GM19463 (cell line): ENCODE measurements at regions not wholly inside any gene's neighbourhood (a gene's known extent, or its start where the extent isn't known, plus 50 kb on each side); places are given as distances from the start of the nearest gene placed in this dataset.

Source experiments
- ATAC-seq: cut with Tn5 transposase; IDR thresholded peaks from one replicate; pipeline ENCODE4 v1.9.1; 2021; ENCODE audit warnings: mild to moderate bottlenecking, moderate library complexity; ENCODE audit not compliant: unreplicated experiment

DNA sequence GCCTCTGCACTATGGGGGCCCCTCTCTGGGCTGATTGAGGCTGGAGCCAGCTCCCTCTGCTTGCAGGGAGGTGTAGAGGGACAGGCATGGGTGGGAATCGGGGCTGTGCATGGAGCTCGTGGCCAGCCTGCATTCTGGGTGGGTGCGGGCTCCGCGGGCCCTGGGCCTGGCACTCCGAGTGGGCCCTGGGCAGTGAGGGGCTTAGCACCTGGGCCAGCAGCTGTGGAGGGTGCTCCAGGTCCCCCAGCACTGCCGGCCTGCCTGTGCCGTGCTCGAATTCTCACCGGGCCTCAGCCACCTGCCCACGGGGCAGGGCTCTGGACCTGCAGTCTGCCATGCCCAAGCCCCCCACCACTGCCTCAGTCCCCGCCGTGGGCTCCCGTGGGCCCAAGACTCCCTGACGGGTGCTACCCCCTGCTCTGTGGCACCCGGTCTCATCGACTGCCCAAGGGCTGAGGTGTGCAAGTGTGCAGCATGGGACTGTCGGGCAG lies 681.2 kb downstream of the PDHA2 start:
- no peak for ATAC-seq

DNA sequence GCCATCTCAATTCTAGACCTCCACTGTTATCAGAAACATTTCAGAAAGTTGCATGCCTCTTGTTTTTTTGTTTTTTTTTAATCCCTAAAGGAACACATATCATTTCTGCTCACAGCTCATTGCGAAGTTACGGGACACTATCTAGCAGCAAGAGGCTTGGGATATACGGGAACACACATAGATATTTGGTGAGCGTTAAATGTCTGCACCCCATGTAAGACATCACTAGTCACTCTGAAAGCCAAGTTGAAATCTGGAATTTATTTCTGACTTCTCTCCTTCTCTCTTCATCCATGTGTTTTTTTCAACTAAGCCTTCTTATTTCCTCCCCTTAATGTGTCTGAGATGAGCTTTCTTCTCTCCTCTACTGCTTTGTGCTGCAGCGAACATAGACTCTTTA lies 683.7 kb downstream of the PDHA2 start:
- no peak for ATAC-seq

DNA sequence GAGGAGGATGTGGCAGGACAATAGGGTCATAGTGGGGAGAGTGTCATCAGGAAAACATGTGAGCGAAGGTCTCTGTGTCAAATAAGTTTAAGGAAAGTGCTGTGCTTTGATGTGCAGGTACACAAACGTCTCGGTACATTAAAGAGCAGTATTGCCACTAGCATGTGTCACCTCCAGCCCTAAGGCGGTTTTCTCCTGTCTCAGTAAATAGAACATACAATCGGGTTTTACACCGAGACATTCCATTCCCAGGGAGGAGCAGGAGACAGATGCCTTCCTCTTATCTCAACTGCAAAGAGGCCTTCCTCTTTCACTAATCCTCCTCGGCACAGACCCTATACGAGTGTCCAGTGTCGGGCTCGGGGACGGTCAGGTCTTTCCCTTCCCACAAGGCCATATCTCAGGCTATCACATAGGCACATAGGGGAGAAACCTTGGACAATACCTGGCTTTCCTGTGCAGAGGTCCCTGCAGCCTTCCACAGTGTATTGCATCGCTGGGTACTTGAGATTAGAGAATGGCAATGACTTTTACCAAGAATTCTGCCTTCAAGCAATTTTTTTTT lies 684.5 kb downstream of the PDHA2 start:
- no peak for ATAC-seq

GRCh38 chr4:96525898-96526297 lies 686.0 kb downstream of the PDHA2 start:
- ATAC-seq: no peak

- no peak for ATAC-seq
Observed at GRCh38 chr4:96526625-96527024, 686.7 kb downstream of the PDHA2 start.

DNA sequence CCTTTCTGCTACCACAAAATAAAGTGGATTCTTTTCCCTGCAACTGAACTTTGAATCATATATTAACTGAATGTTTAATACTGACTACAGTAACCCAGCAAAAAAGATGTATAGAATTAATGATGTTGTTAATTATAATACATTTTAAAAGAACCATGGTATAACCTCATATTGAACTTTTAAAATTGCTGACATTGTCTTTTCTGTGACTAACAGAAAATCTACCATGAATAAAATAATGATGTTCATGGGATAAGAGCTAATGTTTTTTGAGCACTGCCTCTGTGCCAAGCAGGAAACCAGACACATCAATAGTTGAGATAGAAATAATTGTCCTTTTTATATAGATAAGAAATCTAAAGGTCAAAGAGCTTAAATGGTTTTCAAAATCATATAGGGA lies 691.9 kb downstream of the PDHA2 start:
- ATAC-seq: no peak

DNA sequence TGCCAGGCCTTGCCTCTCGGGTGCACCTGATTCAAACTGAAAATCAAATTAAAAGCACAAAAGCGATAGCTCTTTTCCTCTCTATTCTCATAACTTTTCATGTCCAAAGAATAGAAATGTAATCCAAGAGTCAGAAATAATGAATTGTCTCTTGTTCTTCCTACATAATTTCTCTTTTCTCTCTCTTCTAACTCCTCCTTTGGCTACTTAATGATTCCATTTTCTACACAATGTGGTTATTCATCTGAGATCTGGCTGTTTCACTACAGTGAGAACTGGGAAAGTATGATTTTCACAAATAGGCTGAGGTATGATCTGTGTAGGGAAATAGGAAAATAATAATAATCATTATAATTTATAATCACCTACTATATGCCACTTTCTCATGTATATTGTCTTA lies 703.5 kb downstream of the PDHA2 start:
- ATAC-seq: no peak

- no peak for ATAC-seq
Observed at GRCh38 chr4:96558466-96558865, 718.6 kb downstream of the PDHA2 start.

DNA sequence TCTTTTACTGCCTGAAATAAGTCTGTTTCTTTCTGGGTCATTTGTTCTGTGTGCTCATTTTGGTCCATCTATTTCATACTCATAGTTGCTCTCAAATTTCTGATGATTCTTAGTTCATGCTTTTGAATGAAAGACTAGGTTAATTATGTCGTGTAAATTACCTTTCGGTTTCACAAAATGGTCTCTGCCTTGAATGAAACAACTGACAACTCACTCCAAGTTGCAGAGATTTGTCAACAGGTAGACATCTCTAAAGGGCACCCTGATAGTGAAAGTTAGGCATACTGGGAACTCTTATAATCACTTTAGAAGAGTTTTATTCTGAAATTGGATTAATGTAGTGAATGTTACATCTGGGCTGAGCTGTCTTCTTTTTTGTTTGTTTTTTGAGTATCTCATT lies 726.9 kb downstream of the PDHA2 start:
- no peak for ATAC-seq

GRCh38 chr4:96585304-96585703 lies 745.4 kb downstream of the PDHA2 start:
- ATAC-seq: no peak

DNA sequence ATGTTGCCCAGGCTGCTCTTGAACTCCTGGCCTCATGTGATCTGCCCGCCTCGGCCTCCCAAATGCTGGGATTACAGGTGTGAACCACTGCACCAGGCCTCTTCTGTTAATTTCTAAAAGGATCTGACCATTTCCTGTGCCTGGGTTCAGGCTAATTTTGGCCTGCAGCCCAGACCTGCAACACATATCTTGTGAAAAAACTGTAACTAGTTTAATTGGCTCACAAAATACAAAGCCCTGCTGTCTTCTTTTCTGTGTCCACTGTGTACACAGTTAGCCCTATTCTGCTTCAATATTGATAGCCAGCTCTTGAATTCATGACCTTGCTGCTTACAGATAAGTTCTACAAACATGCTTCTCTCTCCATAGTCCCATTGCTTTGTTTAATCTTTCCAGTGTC lies 753.5 kb downstream of the PDHA2 start:
- no peak for ATAC-seq

DNA sequence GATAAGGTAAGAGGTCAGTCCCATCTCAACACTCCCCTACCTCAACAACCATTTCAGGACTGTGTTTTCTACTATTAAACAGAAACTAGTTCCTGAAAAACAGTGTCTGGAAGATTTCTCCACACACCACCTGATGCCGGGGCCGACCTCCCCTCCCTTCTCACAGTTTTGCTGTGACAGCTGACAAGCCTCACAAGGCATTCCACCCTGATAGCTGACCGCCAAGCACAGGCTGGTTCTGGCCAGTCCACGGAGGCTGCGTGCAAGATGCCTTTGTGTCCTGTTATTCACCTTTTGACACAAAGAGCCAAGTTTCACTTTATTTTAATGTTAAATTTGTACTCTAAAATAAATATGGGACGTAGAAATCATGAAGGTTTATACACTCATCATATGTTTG lies 758.6 kb downstream of the PDHA2 start:
- ATAC-seq: no peak

- no peak for ATAC-seq
Observed at GRCh38 chr4:96599752-96600151, 759.9 kb downstream of the PDHA2 start.

- no peak for ATAC-seq
Observed at GRCh38 chr4:96602661-96603060, 762.8 kb downstream of the PDHA2 start.

DNA sequence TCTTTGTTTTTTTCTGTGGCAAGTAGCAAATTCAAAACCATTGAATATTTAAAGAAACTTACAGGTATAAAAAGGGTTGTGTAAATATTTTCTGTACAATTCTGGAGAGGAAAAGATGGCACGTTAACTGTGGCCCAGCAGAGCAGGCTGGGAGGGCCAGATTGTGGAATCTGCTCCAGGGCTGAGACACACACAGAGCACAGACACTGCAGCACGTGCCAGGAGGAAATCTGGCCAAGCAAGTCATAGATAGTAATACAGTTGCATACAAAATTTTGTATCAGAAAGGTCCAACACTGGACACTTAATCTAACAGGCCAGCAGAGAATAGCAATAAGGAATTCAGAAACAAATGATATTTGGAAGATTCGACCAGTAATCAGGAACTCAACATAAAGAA lies 763.7 kb downstream of the PDHA2 start:
- ATAC-seq: no peak

GRCh38 chr4:96606451-96606850 lies 766.6 kb downstream of the PDHA2 start:
- no peak for ATAC-seq

DNA sequence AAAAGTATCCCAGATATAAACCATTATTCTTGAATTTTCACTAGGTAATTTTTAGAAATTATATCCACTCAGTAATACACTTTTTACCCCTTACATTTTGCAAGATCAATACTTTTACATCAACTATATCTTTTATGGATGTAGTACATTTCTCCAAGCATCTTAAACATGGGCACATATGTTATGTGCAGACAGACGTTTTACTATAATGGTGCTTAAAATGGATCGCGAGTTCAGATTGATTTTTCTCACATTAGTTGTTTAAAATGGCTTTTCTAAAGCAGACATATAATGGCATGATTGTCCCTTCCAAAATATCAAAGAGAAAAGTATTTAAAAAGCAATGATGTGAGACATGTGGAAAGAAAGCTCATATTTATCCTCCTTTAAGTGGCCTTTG lies 786.1 kb downstream of the PDHA2 start:
- ATAC-seq: no peak

- ATAC-seq: no peak
Observed at GRCh38 chr4:96630839-96631238, 790.9 kb downstream of the PDHA2 start.

DNA sequence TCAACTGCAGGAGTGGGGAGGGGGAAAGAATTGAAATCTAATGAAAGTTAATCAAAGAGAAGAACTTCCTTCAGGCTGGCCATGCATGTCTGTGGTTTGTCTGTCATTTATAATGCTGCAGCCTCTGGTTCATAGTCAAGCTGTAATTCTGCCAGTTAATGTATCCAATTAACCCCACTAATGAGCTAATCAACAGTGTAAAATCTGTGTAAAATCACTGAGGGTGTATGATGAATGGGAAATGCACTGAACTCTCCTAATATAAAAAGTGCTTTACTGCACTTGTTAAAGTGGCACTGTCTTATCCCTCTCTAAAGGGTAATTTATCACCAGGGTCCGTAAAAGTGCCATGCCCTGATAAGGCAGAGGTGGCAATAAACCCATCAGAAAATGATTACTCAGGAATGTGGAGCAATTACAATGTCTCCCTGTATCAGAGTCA lies 798.1 kb downstream of the PDHA2 start:
- ATAC-seq: no peak

DNA sequence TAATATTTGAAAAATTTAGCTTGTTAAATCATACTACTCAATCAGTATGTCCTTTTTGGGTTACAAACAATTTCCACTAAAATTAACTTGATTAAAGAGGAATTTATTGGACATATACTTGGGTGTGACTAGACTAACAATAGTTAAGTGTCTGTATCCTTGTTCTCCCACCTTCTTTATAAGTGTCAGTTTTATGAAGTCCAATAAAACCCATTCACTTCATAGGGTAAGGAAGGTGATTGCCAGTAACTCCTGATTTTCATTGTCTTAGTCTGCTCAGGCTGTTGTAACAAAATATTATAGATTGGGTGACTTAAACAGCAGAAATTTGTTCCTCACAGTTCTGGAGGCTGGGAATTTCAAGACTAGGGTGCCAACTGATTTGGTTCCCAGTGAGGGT lies 800.0 kb downstream of the PDHA2 start:
- no peak for ATAC-seq

- ATAC-seq: no peak
Observed at GRCh38 chr4:96642490-96642889, 802.6 kb downstream of the PDHA2 start.

GRCh38 chr4:96646146-96646545 lies 806.3 kb downstream of the PDHA2 start:
- no peak for ATAC-seq

GRCh38 chr4:96649536-96649935 lies 809.6 kb downstream of the PDHA2 start:
- ATAC-seq: no peak
